ENCODE measurements at regions not wholly inside any gene's neighbourhood (a gene's known extent, or its start where the extent isn't known, plus 50 kb on each side); places are given as distances from the start of the nearest gene placed in this dataset.
"Not testable (repeated sequence)": the region's sequence is repeated elsewhere in the genome, so short reads cannot be mapped to it uniquely, and the experiment has no call there.

DNA sequence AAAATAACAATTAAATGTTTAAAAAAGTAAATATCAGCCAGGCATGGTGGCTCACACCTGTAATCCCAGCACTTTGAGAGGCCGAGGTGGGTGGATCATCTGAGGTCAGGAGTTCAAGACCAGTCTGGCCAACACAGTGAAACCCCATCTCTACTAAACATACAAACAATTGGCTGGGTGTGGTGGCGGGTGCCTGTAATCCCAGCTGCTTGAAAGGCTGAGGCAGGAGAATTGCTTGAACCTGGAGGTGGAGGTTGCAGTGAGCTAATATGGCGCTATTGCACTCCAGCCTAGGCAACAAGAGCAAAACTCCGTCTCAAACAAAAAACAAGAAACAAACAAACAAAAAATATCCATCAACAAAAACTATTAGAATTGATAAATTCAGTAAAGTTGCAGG, 77.5 kb downstream of the SNX5 start:
- H3K27ac ChIP-seq; DNase-seq (ENCODE audit: low read depth in 1 of 2, low spot score in 1 of 2); H3K36me3 ChIP-seq; H3K4me3 ChIP-seq; H3K9me3 ChIP-seq (ENCODE audit: low read depth); H3K27me3 ChIP-seq; H3K4me1 ChIP-seq (ENCODE audit: low read depth): not testable (repeated sequence)

DNA sequence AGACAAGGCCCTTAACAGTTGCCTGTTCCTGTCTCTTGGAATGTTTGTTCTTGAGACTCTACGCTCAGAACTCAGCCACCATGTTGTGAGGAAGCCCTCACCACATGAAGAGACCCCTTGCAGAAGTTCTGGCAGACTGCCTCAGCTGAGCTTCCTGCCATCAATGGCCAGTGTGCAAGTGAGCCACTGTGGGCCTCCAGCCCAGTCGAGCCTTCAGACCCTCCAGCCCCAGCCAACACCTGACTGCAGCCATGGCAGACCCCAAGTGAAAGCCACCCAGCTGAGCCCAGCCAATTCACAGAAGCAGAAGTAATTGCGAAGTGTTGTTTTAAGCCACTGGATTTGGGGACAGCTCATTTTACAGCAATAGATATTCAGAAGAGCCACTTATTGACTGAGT, 78.3 kb downstream of the SNX5 start:
- Histone ChIP-seq H3K27me3 (no peaks in the 10 kb centered on the region), H3K4me3 (no peak overlapping the region), H3K36me3 (no peaks in the 10 kb centered on the region), H3K4me1 (ENCODE audit: low read depth) (no peaks in the 10 kb centered on the region), H3K27ac (no peak overlapping the region), H3K9me3 (ENCODE audit: low read depth) (no peaks in the 10 kb centered on the region)
- no peak for DNase-seq (ENCODE audit: low read depth in 1 of 2, low spot score in 1 of 2)
- TF ChIP-seq CTCF (IDR thresholded peaks at IDR 0.05; ENCODE audit: low read depth, low read length) = no peak

GRCh38 chr20:17889226-17889625, 79.4 kb downstream of the SNX5 start:
- Histone ChIP-seq H3K4me3 (no peak overlapping the region), H3K9me3 (ENCODE audit: low read depth) (no peaks in the 10 kb centered on the region), H3K36me3 (no peaks in the 10 kb centered on the region), H3K27me3 (no peaks in the 10 kb centered on the region), H3K4me1 (ENCODE audit: low read depth) (no peaks in the 10 kb centered on the region), H3K27ac (no peak overlapping the region)
- peak; percentile 20 for TF ChIP-seq CTCF (IDR thresholded peaks at IDR 0.05; ENCODE audit: low read depth, low read length)
- DNase-seq (ENCODE audit: low read depth in 1 of 2, low spot score in 1 of 2) = peak in 1 of 2 donors; percentile 50

- no peaks in the 10 kb centered on the region for H3K27me3 ChIP-seq
- no peaks in the 10 kb centered on the region for H3K9me3 ChIP-seq (ENCODE audit: low read depth)
- H3K4me3 ChIP-seq = no peak overlapping the region
- no peak for TF ChIP-seq CTCF (IDR thresholded peaks at IDR 0.05; ENCODE audit: low read depth, low read length)
- H3K4me1 ChIP-seq (ENCODE audit: low read depth) = no peaks in the 10 kb centered on the region
- no peaks in the 10 kb centered on the region for H3K36me3 ChIP-seq
- no peak overlapping the region for H3K27ac ChIP-seq
- no peak for DNase-seq (ENCODE audit: low read depth in 1 of 2, low spot score in 1 of 2)
Observed at GRCh38 chr20:17888044-17888443, 80.5 kb downstream of the SNX5 start.

DNA sequence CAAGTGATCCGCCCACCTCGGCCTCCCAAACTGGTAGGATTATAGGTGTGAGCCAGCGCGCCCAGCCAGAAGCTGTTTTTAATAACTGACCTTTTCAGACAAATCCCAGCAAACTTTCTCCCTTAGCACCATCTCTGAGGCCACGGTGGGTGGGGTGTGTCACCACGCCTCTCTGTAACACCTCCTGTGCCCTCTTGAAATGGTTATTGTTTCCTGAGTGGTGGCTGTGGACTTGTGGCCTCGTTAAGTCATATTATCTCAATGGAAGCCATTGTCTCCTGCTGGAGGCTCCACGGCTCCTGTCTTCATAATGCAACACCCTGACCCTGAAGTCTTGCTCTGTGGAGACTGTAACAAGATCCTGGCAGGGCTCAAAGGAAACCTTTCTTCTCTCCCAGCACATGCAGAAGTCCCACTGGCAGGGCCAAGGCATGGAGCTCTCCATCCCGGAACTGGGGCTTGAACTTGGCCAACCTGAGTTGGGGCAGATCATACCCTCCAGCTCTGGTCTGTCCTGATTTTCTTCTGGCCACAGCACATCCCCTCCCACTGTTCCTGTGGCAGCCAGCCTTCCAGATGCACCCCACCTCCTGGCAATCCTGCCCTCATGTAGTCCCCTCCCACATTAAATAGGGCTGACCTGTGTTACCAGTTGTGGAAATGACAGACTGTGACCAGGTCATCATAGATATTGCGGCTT, 81.1 kb downstream of the SNX5 start:
- no peak for TF ChIP-seq CTCF (IDR thresholded peaks at IDR 0.05; ENCODE audit: low read depth, low read length)
- H3K4me1 ChIP-seq (ENCODE audit: low read depth) = no peaks in the 10 kb centered on the region
- no peak for DNase-seq (ENCODE audit: low read depth in 1 of 2, low spot score in 1 of 2)

DNA sequence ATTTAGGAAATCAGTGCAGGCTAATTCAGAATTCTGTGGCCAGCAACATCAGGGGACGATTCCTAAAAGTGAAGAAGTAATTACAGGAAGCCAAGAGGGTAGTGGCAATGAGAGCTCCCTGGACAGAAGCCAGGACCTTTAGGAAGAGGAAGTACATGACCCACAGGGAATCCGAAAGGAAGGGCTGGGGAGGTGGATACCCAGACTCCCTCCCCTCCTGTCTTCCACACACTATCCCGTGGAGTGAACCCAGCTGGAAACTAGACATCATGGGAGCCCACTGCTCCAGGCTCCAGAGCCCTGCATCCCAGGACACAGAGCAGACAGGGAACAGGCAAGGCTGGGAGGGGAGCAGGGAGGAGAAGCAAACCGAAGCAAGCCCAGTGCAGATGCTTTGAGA, 83.0 kb downstream of the SNX5 start:
- no peak for TF ChIP-seq CTCF (IDR thresholded peaks at IDR 0.05; ENCODE audit: low read depth, low read length)
- H3K36me3 ChIP-seq = no peaks in the 10 kb centered on the region
- H3K27me3 ChIP-seq = no peaks in the 10 kb centered on the region
- H3K27ac ChIP-seq = no peak overlapping the region
- no peaks in the 10 kb centered on the region for H3K9me3 ChIP-seq (ENCODE audit: low read depth)
- H3K4me3 ChIP-seq = no peak overlapping the region
- H3K4me1 ChIP-seq (ENCODE audit: low read depth) = no peaks in the 10 kb centered on the region
- DNase-seq (ENCODE audit: low read depth in 1 of 2, low spot score in 1 of 2) = peak in 1 of 2 donors; percentile 61

More for the DNA sequence above, 81.1 kb downstream of the SNX5 start:
- Histone ChIP-seq H3K36me3 (no peaks in the 10 kb centered on the region), H3K4me3 (no peak overlapping the region), H3K27me3 (no peaks in the 10 kb centered on the region), H3K9me3 (ENCODE audit: low read depth) (no peaks in the 10 kb centered on the region), H3K27ac (no peak overlapping the region)

Data from cardiac muscle cell (in vitro differentiated cells and primary cell).